ENCODE measurements at regions not wholly inside any gene's neighbourhood (a gene's known extent, or its start where the extent isn't known, plus 50 kb on each side); places are given as distances from the start of the nearest gene placed in this dataset.
A peak's percentile ranks its signal among the peaks of the same experiment; 100 is the strongest.

DNA sequence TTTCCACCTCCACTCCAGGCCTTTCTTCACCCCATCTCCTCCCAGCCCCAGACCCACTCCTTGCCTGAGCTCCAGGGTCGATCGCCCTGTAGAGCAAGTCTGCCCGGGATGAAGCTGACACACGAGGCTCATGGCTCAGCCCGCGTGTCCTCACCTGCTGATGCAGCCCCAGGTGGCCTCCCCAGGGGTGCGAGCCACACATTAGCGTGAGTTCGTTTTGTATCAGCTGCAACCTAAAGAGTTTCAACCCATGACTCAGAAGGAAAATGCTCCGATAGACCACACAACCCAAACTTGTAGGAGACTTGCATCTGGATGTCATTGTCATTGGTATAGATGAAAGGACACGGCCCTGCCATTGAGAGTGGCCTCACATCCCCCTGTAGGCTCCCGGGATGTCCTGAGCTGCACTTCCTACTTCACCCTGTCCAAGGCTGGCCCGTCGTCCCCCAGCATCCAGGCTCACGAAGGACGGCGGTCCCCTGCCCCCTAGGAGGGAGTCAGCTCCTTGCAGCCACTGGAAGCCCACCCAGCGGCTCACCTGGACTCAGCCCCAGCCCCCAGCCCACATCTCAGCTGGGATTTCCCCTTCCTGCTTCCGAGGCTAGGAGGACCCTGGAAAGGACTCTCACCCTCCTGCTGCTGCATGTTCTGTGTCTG, 97.7 kb downstream of the HTR5A start:
- DNase-seq (ENCODE audit: extremely low spot score, unreplicated experiment), result peak; percentile 81
- no peaks in the 10 kb centered on the region for H3K9me3 Mint-ChIP-seq (ENCODE audit: unreplicated experiment)
- H3K36me3 Mint-ChIP-seq (ENCODE audit: unreplicated experiment), result no peaks in the 10 kb centered on the region
- no peak overlapping the region for H3K4me3 Mint-ChIP-seq (ENCODE audit: unreplicated experiment)
- TF ChIP-seq, protein P1, sequence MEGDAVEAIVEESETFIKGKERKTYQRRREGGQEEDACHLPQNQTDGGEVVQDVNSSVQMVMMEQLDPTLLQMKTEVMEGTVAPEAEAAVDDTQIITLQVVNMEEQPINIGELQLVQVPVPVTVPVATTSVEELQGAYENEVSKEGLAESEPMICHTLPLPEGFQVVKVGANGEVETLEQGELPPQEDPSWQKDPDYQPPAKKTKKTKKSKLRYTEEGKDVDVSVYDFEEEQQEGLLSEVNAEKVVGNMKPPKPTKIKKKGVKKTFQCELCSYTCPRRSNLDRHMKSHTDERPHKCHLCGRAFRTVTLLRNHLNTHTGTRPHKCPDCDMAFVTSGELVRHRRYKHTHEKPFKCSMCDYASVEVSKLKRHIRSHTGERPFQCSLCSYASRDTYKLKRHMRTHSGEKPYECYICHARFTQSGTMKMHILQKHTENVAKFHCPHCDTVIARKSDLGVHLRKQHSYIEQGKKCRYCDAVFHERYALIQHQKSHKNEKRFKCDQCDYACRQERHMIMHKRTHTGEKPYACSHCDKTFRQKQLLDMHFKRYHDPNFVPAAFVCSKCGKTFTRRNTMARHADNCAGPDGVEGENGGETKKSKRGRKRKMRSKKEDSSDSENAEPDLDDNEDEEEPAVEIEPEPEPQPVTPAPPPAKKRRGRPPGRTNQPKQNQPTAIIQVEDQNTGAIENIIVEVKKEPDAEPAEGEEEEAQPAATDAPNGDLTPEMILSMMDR (IDR thresholded peaks at IDR 0.05), result no peak
- H3K27me3 Mint-ChIP-seq (ENCODE audit: unreplicated experiment), result peaks cover 6% of the 10 kb centered on the region
- peaks cover 2% of the 10 kb centered on the region for H3K4me1 Mint-ChIP-seq (ENCODE audit: unreplicated experiment)
- no peak overlapping the region for H3K27ac Mint-ChIP-seq (ENCODE audit: unreplicated experiment)

DNA sequence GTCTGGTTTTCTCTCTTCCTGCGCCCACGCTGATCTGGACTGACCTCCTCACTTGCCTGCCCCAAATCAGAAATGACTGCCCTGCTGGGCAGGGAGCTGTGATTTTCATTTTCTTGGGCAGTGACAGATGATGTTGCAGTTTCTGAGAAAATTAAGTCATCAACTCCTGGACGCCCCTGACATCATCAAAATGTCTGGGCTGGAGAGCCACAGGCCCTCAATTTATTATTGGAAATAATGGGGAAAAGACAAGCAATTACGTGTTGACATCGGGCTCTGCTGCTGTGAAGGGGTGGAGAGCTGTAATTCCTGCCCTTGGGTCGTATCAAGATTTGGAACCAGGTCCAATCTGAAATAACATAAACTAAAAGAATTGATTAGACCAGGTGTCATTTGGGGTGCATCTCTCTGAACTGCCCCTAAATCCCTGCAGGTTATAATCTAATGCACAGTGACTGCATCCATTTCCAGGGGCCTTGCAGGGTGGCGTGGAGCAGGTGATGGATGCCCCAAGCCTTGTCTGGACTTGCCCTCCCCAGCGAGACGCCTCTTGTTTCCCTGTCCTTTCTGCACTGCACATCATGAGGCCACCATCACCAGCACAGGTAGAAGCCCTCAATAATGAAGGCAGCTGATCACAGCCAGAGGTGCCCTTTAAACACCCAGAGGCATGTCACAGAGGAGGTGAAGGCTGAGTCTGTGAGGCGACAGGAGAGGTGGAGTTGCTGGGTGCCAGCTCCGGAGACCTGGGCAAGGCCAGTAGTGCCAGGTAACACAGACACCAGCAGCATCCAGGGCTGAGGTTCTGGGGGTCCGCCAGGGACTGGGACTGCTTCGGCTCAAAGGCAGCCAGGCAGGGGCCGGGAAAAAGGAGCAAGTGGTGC, 98.7 kb downstream of the HTR5A start:
- TF ChIP-seq, protein P1 (IDR thresholded peaks at IDR 0.05), result no peak
- peak; percentile 73 for DNase-seq (ENCODE audit: extremely low spot score, unreplicated experiment)
- Mint-ChIP-seq H3K4me1 (ENCODE audit: unreplicated experiment) (peaks cover 2% of the 10 kb centered on the region), H3K27me3 (ENCODE audit: unreplicated experiment) (peaks cover under 1% of the 10 kb centered on the region), H3K9me3 (ENCODE audit: unreplicated experiment) (no peaks in the 10 kb centered on the region), H3K36me3 (ENCODE audit: unreplicated experiment) (no peaks in the 10 kb centered on the region), H3K27ac (ENCODE audit: unreplicated experiment) (no peak overlapping the region), H3K4me3 (ENCODE audit: unreplicated experiment) (no peak overlapping the region)

DNA sequence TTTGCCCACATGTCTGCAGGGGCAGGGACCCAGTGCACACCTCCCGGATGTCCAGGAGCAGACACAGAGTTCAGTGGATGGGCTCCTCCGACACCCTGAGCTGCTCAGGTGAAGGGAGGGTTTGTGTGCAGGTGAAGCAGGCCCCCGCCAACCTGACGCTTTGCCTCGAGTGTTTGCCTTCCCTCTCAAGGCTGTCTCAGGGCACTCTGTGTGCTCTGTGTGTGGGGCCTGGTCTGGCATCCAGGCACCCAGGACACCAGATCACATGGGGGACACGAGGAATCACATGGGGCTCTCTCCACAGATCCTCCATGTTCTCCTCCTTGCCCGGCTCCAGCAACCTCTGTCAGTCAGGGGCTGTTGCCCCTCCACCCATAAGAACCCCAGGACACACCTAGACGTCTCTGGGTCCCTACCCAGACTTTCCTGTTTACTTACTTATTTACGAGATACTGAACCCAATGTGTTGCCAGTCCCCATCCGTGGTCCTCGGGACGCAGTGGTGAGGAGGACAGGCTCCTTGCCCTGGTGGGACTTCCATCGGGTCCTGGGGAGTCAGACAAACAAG, 99.5 kb downstream of the HTR5A start:
- Mint-ChIP-seq H3K4me1 (ENCODE audit: unreplicated experiment) (peaks cover 2% of the 10 kb centered on the region), H3K36me3 (ENCODE audit: unreplicated experiment) (no peaks in the 10 kb centered on the region), H3K4me3 (ENCODE audit: unreplicated experiment) (no peak overlapping the region), H3K27me3 (ENCODE audit: unreplicated experiment) (no peaks in the 10 kb centered on the region), H3K27ac (ENCODE audit: unreplicated experiment) (no peak overlapping the region), H3K9me3 (ENCODE audit: unreplicated experiment) (no peaks in the 10 kb centered on the region)
- TF ChIP-seq, protein P1 (IDR thresholded peaks at IDR 0.05), result no peak
- DNase-seq (ENCODE audit: extremely low spot score, unreplicated experiment), result peak; percentile 59

DNA sequence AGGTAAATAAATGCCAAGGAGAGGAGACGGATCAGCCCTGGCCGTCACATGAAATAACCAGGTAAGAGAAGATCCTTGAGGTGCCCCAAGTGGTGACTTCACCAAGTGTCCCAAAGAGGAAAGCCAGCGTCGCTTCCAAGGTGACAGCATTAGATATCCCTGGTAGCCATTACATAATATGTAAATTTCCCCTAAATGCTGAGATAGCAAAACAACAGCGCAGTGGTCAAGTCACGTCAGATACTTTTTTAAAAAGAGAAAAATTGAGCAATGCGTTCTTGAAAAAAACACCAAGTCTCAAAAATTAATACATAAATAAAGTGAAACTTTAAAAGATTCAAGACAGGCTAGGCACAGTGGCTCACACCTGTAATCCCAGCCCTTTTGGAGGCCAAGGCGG, 100.2 kb downstream of the HTR5A start:
- DNase-seq (ENCODE audit: extremely low spot score, unreplicated experiment), result peak; percentile 13
- Mint-ChIP-seq H3K36me3 (ENCODE audit: unreplicated experiment) (no peaks in the 10 kb centered on the region), H3K4me3 (ENCODE audit: unreplicated experiment) (no peak overlapping the region), H3K27me3 (ENCODE audit: unreplicated experiment) (peaks cover under 1% of the 10 kb centered on the region), H3K9me3 (ENCODE audit: unreplicated experiment) (no peaks in the 10 kb centered on the region), H3K27ac (ENCODE audit: unreplicated experiment) (no peak overlapping the region), H3K4me1 (ENCODE audit: unreplicated experiment) (peaks cover 2% of the 10 kb centered on the region)
- TF ChIP-seq, protein P1 (IDR thresholded peaks at IDR 0.05), result no peak

DNA sequence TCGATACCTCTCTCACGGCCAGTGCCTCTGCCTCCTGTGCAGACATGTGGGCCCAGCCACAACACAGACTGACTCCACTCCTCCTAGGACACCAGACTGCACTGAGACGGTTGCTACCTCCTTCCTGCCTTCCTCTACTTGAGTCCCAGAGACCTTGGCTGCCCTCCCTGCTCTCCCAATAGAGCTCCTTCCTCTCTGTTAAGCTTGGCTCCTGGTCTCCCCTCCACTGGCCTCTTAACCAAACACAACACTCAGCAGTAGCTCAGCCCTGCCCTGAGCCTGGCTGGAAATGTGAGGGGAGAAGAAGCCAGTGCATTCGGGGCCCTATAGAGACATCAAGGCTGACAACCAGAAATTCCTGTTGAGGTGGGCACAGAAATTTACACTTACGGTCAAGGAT, 102.0 kb downstream of the HTR5A start:
- H3K36me3 Mint-ChIP-seq (ENCODE audit: unreplicated experiment), result no peaks in the 10 kb centered on the region
- TF ChIP-seq, protein P1 (IDR thresholded peaks at IDR 0.05), result no peak
- H3K4me3 Mint-ChIP-seq (ENCODE audit: unreplicated experiment), result no peak overlapping the region
- peak; percentile 72 for DNase-seq (ENCODE audit: extremely low spot score, unreplicated experiment)
- no peak overlapping the region for H3K27ac Mint-ChIP-seq (ENCODE audit: unreplicated experiment)
- H3K27me3 Mint-ChIP-seq (ENCODE audit: unreplicated experiment), result peaks cover 6% of the 10 kb centered on the region
- H3K9me3 Mint-ChIP-seq (ENCODE audit: unreplicated experiment), result no peaks in the 10 kb centered on the region
- H3K4me1 Mint-ChIP-seq (ENCODE audit: unreplicated experiment), result no peaks in the 10 kb centered on the region
